C4-2B (cell line): ENCODE measurements at regions not wholly inside any gene's neighbourhood (a gene's known extent, or its start where the extent isn't known, plus 50 kb on each side); places are given as distances from the start of the nearest gene placed in this dataset.

Experiments used
- ZFX ChIP-seq: fragments of 450-650 bp; IDR thresholded peaks from 2 replicates; pipeline ENCODE4 v1.6.1; 2017
- TF ChIP-seq, protein P1 (sequence below): fragments of 450-650 bp; conservative IDR thresholded peaks from 2 replicates; pipeline ENCODE4 v1.5.1; 2017; ENCODE audit warnings: mild to moderate bottlenecking

DNA sequence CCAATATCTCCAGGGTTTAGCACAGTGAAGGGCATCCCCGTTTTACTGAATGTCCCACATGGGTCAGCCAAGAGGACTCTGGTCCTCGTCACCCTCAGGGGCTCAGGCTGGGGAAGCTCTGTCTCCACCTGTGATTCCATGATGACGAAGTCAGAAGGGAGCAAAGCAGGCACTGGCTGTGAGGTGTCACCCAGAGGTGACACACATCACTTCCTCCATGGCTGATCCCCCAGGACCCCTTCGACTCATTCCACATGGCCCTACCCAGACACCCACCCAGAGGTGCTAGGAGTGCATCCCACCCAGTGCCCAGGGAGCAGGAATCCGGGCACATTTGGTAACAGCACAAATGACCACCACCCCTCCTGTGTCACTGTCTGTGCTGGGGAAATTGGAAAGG, 145.2 kb upstream of the VSTM2B start:
- TF ChIP-seq, protein P1, sequence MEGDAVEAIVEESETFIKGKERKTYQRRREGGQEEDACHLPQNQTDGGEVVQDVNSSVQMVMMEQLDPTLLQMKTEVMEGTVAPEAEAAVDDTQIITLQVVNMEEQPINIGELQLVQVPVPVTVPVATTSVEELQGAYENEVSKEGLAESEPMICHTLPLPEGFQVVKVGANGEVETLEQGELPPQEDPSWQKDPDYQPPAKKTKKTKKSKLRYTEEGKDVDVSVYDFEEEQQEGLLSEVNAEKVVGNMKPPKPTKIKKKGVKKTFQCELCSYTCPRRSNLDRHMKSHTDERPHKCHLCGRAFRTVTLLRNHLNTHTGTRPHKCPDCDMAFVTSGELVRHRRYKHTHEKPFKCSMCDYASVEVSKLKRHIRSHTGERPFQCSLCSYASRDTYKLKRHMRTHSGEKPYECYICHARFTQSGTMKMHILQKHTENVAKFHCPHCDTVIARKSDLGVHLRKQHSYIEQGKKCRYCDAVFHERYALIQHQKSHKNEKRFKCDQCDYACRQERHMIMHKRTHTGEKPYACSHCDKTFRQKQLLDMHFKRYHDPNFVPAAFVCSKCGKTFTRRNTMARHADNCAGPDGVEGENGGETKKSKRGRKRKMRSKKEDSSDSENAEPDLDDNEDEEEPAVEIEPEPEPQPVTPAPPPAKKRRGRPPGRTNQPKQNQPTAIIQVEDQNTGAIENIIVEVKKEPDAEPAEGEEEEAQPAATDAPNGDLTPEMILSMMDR = no peak
- TF ChIP-seq ZFX = no peak
